H1 (cell line): ENCODE measurements at regions not wholly inside any gene's neighbourhood (a gene's known extent, or its start where the extent isn't known, plus 50 kb on each side); places are given as distances from the start of the nearest gene placed in this dataset.

ENCODE experiments used
- EZH2 ChIP-seq: fragments of 200-600 bp; sonication (generic); IDR thresholded peaks from 2 replicates; pipeline ENCODE4 v1.7.1; 2012; ENCODE audit warnings: low read depth, mild to moderate bottlenecking, moderate library complexity, low read length, inconsistent platforms; ENCODE audit not compliant: severe bottlenecking
- GABPA ChIP-seq: IDR thresholded peaks from 2 replicates; pipeline ENCODE4 v1.6.1; 2011; ENCODE audit warnings: mild to moderate bottlenecking, low read length, moderate library complexity, borderline replicate concordance; ENCODE audit not compliant: insufficient read depth
- HDAC2 ChIP-seq, 2 experiments: fragments of 300-600 bp in 1 of 2; sonication (generic) in 1 of 2; IDR thresholded peaks; 2 replicates each; pipeline ENCODE4 v1.6.1; 2011 to 2012; ENCODE audit warnings: low read depth in 2 of 2, low read length in 2 of 2, mild to moderate bottlenecking in 2 of 2, moderate library complexity in 2 of 2, borderline replicate concordance in 1 of 2, inconsistent platforms in 1 of 2
- MAX ChIP-seq: IDR thresholded peaks from 2 replicates; pipeline ENCODE4 v1.6.1; 2012; ENCODE audit warnings: inconsistent platforms
- POLR2A ChIP-seq, 2 experiments: IDR thresholded peaks; 1 replicate in 1 of 2; 2 replicates in 1 of 2; pipeline ENCODE4 v1.6.1; 2011; ENCODE audit warnings: low read depth in 2 of 2, low read length in 2 of 2, mild to moderate bottlenecking in 2 of 2; ENCODE audit errors: control extremely low read depth in 1 of 2
- POLR2AphosphoS5 ChIP-seq: IDR thresholded peaks from 2 replicates; pipeline ENCODE4 v1.6.1; 2011; ENCODE audit warnings: low read depth, low read length
- RFX5 ChIP-seq: IDR thresholded peaks from 2 replicates; pipeline ENCODE4 v1.6.1; 2011; ENCODE audit warnings: low read depth, low read length, improper control_type of control experiment, borderline replicate concordance
- SIN3A ChIP-seq, 2 experiments: IDR thresholded peaks in 1 of 2; conservative IDR thresholded peaks in 1 of 2; 2 replicates each; pipeline ENCODE4 v1.6.1; 2011 to 2012; ENCODE audit warnings: low read length in 2 of 2, improper control_type of control experiment in 1 of 2, low read depth in 1 of 2, mild to moderate bottlenecking in 1 of 2
- SP1 ChIP-seq: IDR thresholded peaks from 2 replicates; pipeline ENCODE4 v1.6.1; 2011; ENCODE audit warnings: low read depth, low read length
- TEAD4 ChIP-seq: IDR thresholded peaks from 2 replicates; pipeline ENCODE4 v1.6.1; 2012; ENCODE audit warnings: low read depth, low read length, inconsistent platforms, mixed read lengths
- TF ChIP-seq, protein P1 (sequence below), 3 experiments: IDR thresholded peaks; 1 replicate in 2 of 3; 2 replicates in 1 of 3; pipeline versions ENCODE4 v1.5.1 to v1.6.1; 2011; ENCODE audit warnings: low read length in 3 of 3, mild to moderate bottlenecking in 3 of 3, inconsistent platforms in 2 of 3, low read depth in 1 of 3, moderate library complexity in 1 of 3; ENCODE audit not compliant: insufficient read depth in 1 of 3; ENCODE audit errors: control extremely low read depth in 1 of 3

GRCh38 chr10:129123428-129123827, 343.6 kb upstream of the MGMT start:
- TF ChIP-seq TEAD4 (no peak), SIN3A (conservative IDR thresholded peaks at IDR 0.05 in 1 of 2, IDR thresholded peaks at IDR 0.05 in 1 of 2; ENCODE audit: low read depth in 1 of 2, low read length in 2 of 2) (no peak), GABPA (no peak), POLR2A (IDR thresholded peaks at IDR 0.05; ENCODE audit: control extremely low read depth in 1 of 2, low read depth in 2 of 2, low read length in 2 of 2) (no peak), SP1 (no peak), POLR2AphosphoS5 (no peak), MAX (no peak), EZH2 (no peak), HDAC2 (IDR thresholded peaks at IDR 0.05; ENCODE audit: borderline replicate concordance in 1 of 2, low read depth in 2 of 2, low read length in 2 of 2) (no peak), RFX5 (no peak)
- TF ChIP-seq, protein P1, sequence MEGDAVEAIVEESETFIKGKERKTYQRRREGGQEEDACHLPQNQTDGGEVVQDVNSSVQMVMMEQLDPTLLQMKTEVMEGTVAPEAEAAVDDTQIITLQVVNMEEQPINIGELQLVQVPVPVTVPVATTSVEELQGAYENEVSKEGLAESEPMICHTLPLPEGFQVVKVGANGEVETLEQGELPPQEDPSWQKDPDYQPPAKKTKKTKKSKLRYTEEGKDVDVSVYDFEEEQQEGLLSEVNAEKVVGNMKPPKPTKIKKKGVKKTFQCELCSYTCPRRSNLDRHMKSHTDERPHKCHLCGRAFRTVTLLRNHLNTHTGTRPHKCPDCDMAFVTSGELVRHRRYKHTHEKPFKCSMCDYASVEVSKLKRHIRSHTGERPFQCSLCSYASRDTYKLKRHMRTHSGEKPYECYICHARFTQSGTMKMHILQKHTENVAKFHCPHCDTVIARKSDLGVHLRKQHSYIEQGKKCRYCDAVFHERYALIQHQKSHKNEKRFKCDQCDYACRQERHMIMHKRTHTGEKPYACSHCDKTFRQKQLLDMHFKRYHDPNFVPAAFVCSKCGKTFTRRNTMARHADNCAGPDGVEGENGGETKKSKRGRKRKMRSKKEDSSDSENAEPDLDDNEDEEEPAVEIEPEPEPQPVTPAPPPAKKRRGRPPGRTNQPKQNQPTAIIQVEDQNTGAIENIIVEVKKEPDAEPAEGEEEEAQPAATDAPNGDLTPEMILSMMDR (IDR thresholded peaks at IDR 0.05; ENCODE audit: control extremely low read depth in 1 of 3, insufficient read depth in 1 of 3, low read depth in 1 of 3, low read length in 3 of 3), result no peak
